AG04449 (cell line): ENCODE measurements at regions not wholly inside any gene's neighbourhood (a gene's known extent, or its start where the extent isn't known, plus 50 kb on each side); places are given as distances from the start of the nearest gene placed in this dataset.

Source experiments
- CTCF ChIA-PET: fragments of 350-600 bp; formaldehyde crosslinking; extraction: SDS; loops from one replicate; lab custom pipeline; 2021; ENCODE audit warnings: antibody characterized with exemption; lab: Yijun Ruan, JAX
- POLR2A ChIA-PET: fragments of 400-600, 350-600 bp; formaldehyde crosslinking; extraction: SDS; loops from one replicate; lab custom pipeline; 2020; ENCODE audit warnings: antibody characterized with exemption, inconsistent platforms; lab: Yijun Ruan, JAX
- DNase-seq: peaks from one replicate; pipeline ENCODE4 v3.0.0-alpha.2; 2010; ENCODE audit warnings: low read depth, low spot score
- H3K4me3 ChIP-seq: 2 replicates; pipeline ENCODE4 v1.5.1; 2011; ENCODE audit warnings: low read depth, mild to moderate bottlenecking, control low read depth, low read length
- TF ChIP-seq, protein P1 (sequence below): IDR thresholded peaks from one replicate; pipeline ENCODE4 v1.5.1; 2011; ENCODE audit warnings: mild to moderate bottlenecking, moderate library complexity, low read length, control low read depth, inconsistent platforms; ENCODE audit not compliant: insufficient read depth; ENCODE audit errors: missing control alignments

DNA sequence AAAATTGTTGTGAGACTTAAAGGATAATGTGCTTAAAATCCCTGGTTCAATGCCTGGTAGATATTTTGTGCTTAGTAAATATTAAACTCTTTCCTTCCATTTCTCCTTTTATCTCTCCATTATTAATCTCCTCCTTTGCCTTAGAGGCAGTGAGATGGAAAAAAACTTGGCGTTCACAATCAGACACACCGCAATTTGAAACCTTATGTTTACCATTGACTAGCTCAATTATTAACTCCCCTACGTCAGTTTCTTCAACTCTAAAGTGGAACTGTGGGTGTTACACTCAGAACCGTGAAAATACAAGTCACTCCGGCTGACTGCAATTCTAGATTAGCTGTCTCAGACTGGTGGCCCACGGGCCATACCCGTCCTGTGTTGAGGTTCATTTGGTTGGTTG, 327.2 kb downstream of the DEPDC1B start:
- ChIA-PET CTCF (no interaction called here), POLR2A (no interaction called here)
- no peak for DNase-seq

DNA sequence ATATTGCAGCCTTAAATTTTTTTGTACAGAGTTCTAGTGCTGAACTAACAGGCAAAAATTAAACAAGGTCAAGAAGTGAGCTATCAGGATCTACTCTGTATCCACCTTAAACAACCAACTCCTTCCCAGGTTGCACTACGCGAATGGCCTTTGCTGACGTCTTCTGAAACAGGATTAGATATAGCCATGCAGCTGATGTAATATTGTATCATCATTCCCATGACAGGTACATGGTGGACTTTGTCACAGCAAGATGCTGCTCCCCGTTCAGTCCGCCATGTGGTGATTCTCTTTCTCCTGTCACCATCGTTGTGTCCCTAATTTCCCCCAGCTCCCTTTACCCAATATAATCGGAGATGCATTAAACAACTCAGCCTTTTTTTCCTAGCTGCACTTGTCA, 328.9 kb downstream of the DEPDC1B start:
- TF ChIP-seq, protein P1, sequence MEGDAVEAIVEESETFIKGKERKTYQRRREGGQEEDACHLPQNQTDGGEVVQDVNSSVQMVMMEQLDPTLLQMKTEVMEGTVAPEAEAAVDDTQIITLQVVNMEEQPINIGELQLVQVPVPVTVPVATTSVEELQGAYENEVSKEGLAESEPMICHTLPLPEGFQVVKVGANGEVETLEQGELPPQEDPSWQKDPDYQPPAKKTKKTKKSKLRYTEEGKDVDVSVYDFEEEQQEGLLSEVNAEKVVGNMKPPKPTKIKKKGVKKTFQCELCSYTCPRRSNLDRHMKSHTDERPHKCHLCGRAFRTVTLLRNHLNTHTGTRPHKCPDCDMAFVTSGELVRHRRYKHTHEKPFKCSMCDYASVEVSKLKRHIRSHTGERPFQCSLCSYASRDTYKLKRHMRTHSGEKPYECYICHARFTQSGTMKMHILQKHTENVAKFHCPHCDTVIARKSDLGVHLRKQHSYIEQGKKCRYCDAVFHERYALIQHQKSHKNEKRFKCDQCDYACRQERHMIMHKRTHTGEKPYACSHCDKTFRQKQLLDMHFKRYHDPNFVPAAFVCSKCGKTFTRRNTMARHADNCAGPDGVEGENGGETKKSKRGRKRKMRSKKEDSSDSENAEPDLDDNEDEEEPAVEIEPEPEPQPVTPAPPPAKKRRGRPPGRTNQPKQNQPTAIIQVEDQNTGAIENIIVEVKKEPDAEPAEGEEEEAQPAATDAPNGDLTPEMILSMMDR = no peak
- POLR2A ChIA-PET = no interaction called here

More for the DNA sequence above, 327.2 kb downstream of the DEPDC1B start:
- TF ChIP-seq, protein P1 = no peak
- H3K4me3 ChIP-seq = no peak overlapping the region

DNA sequence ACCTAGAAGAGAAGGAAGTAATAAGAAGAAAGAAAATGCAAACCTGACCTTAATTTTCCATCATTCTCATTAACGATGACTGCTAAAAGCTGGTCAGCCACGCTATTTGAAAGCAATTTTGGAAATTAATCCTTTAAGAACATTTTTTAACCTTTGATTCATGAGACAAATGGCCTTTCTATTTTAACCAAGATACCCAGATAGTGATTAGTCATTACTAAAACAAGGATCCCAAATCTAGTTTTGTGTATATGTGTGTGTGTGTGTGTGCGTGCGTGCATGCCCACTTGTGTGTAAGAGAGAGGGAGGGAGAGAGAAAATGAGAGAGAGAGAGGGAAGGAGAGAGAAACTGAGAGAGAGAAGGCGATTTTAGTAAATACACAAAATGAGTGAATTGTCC, 329.5 kb downstream of the DEPDC1B start:
- POLR2A ChIA-PET = no interaction called here
- TF ChIP-seq, protein P1 = no peak
- no peak overlapping the region for H3K4me3 ChIP-seq
- DNase-seq = no peak
- CTCF ChIA-PET = no interaction called here

More for the DNA sequence above, 328.9 kb downstream of the DEPDC1B start:
- no peak for DNase-seq
- CTCF ChIA-PET = interaction anchor here (0.5 kb wide), 1 partner anchor 883 kb away, joined by 3 read pairs; no protein-coding TSS in a partner anchor
- H3K4me3 ChIP-seq = no peak overlapping the region

DNA sequence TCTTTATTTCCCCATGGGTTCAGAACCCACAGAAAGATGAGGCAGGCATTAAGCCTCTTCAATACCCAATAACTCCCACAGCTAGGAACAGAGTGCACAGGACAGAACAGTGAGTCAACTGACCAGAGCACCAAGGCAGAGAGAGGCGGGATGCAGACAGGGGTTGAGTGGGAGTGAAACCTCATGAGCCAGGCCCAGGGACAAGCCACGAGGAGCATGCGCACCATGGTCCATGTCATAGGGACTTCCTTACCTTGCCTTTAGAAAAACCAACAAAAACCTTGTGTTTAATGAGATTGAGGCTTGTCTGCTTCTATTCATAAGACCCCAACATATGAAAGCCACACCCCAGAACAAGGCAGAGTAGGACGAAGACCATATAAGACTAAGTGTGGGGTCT, 330.6 kb downstream of the DEPDC1B start:
- no peak overlapping the region for H3K4me3 ChIP-seq
- TF ChIP-seq, protein P1 = no peak
- ChIA-PET POLR2A (no interaction called here), CTCF (no interaction called here)
- no peak for DNase-seq

DNA sequence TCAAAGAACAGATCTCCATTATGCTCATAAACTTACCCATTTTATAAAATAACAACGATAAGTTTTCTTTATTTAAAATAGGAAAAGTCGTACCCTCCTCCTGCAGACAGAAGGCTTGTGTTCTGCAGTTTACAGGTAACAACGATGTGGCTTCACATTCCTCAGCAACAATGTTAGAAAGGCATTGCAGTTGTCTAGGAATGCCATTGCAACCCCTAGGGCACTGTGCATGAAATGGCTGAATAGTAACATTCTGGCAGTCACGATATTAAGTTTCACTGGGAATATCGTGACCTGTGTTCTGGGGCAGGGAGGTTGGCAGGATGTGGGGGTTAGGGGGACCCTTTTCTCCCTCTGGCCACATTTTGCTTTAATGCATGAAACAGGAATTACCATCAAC, 331.9 kb downstream of the DEPDC1B start:
- CTCF ChIA-PET = no interaction called here

DNA sequence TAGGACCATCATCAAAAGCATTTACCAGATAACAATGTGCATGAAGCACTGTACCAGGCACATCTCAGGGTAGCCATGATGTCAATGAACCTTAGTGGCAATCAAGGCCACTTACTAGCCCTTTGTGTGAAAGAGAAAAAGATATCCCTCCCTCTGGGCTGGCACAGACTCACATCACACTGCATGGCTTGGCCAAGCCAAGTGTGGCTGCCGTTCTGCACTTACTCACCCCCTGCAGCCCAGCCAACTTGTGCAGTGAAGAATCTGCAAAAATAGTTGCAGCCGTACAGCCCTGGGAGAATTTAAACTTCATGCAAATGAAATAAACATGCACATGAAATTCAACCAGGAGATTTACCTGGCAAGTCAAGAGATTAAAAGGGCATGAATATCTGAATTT, 333.5 kb downstream of the DEPDC1B start:
- DNase-seq = no peak
- CTCF ChIA-PET = no interaction called here
- no peak overlapping the region for H3K4me3 ChIP-seq
- TF ChIP-seq, protein P1 = no peak
- POLR2A ChIA-PET = no interaction called here

More for the DNA sequence above, 331.9 kb downstream of the DEPDC1B start:
- DNase-seq = no peak
- TF ChIP-seq, protein P1 = no peak
- H3K4me3 ChIP-seq = no peak overlapping the region
- POLR2A ChIA-PET = no interaction called here
